ENCODE measurements at regions not wholly inside any gene's neighbourhood (a gene's known extent, or its start where the extent isn't known, plus 50 kb on each side); places are given as distances from the start of the nearest gene placed in this dataset.

- no peak for FAIRE-seq
Observed at GRCh38 chr4:11585506-11585905, 156.8 kb upstream of the HS3ST1 start.

GRCh38 chr4:11568511-11568910 is 139.8 kb upstream of the HS3ST1 start:
- TF ChIP-seq CTCF (IDR thresholded peaks at IDR 0.05; ENCODE audit: insufficient read depth, missing control alignments) = no peak
- FAIRE-seq = no peak
- DNase-seq (ENCODE audit: insufficient read length, low spot score) = no peak

More at GRCh38 chr4:11585506-11585905, 156.8 kb upstream of the HS3ST1 start:
- no peak for DNase-seq (ENCODE audit: insufficient read length, low spot score)
- no peak for TF ChIP-seq CTCF (IDR thresholded peaks at IDR 0.05; ENCODE audit: insufficient read depth, missing control alignments)

GRCh38 chr4:11566444-11567022 is 137.8 kb upstream of the HS3ST1 start:
- DNase-seq (ENCODE audit: insufficient read length, low spot score) (no peak), FAIRE-seq (no peak)
- TF ChIP-seq CTCF (IDR thresholded peaks at IDR 0.05; ENCODE audit: insufficient read depth, missing control alignments) = no peak

- TF ChIP-seq CTCF (IDR thresholded peaks at IDR 0.05; ENCODE audit: insufficient read depth, missing control alignments) = no peak
- FAIRE-seq (no peak), DNase-seq (ENCODE audit: insufficient read length, low spot score) (no peak)
Observed at GRCh38 chr4:11565899-11566298, 137.2 kb upstream of the HS3ST1 start.

- FAIRE-seq = no peak
- DNase-seq (ENCODE audit: insufficient read length, low spot score) = no peak
- no peak for TF ChIP-seq CTCF (IDR thresholded peaks at IDR 0.05; ENCODE audit: insufficient read depth, missing control alignments)
Observed at GRCh38 chr4:11565213-11565612, 136.5 kb upstream of the HS3ST1 start.

GRCh38 chr4:11564021-11564420 is 135.3 kb upstream of the HS3ST1 start:
- TF ChIP-seq CTCF (IDR thresholded peaks at IDR 0.05; ENCODE audit: insufficient read depth, missing control alignments) = no peak
- no peak for FAIRE-seq
- DNase-seq (ENCODE audit: insufficient read length, low spot score) = no peak

- FAIRE-seq = no peak
- DNase-seq (ENCODE audit: insufficient read length, low spot score) = no peak
Observed at GRCh38 chr4:11549525-11549924, 120.8 kb upstream of the HS3ST1 start.

More at GRCh38 chr4:11549525-11549924, 120.8 kb upstream of the HS3ST1 start:
- TF ChIP-seq CTCF (IDR thresholded peaks at IDR 0.05; ENCODE audit: insufficient read depth, missing control alignments) = no peak

Data from D721Med (cell line).